ENCODE measurements at regions not wholly inside any gene's neighbourhood (a gene's known extent, or its start where the extent isn't known, plus 50 kb on each side); places are given as distances from the start of the nearest gene placed in this dataset.

DNA sequence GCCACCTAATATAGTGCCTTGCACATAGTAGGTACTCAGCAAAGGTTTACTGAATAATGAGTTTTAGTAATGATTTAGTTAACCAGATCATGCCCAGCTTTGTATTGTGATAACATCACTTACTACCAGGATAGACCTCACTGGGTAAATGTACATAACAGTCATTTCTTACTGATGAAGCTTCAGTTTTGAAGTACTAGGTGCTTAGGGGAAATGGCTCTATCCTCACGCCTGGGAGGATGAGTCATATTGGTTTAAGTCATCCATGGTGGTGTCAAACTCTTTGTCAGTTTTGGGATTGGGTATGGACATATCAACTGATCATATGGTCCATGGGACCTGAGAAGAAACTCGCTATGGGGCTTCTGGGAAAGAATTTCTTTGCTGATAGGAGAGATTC is 90.6 kb upstream of the USP24 start:
- TF ChIP-seq, protein P1, sequence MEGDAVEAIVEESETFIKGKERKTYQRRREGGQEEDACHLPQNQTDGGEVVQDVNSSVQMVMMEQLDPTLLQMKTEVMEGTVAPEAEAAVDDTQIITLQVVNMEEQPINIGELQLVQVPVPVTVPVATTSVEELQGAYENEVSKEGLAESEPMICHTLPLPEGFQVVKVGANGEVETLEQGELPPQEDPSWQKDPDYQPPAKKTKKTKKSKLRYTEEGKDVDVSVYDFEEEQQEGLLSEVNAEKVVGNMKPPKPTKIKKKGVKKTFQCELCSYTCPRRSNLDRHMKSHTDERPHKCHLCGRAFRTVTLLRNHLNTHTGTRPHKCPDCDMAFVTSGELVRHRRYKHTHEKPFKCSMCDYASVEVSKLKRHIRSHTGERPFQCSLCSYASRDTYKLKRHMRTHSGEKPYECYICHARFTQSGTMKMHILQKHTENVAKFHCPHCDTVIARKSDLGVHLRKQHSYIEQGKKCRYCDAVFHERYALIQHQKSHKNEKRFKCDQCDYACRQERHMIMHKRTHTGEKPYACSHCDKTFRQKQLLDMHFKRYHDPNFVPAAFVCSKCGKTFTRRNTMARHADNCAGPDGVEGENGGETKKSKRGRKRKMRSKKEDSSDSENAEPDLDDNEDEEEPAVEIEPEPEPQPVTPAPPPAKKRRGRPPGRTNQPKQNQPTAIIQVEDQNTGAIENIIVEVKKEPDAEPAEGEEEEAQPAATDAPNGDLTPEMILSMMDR (IDR thresholded peaks at IDR 0.05), result no peak
- no peak for TF ChIP-seq EP300 (IDR thresholded peaks at IDR 0.05)

Measured in tibial nerve (tissue), 4 donors.